Calu3 (cell line): ENCODE measurements at regions not wholly inside any gene's neighbourhood (a gene's known extent, or its start where the extent isn't known, plus 50 kb on each side); places are given as distances from the start of the nearest gene placed in this dataset.

Source experiments
- BruUV-seq: library from RNA; stranded (reverse); fragments of 400-500 nt; replicated peaks from 2 replicates; lab custom pipeline; 2021; lab: Mats Ljungman, UMichigan
- CTCF ChIA-PET: fragments of 300-600 bp; sonication (Branson Sonifier 250); formaldehyde crosslinking; loops from one replicate; lab custom pipeline; 2022; ENCODE audit warnings: antibody characterized with exemption; lab: Charles Lee
- DNase-seq: peaks from one replicate; pipeline ENCODE4 v3.0.0; 2022
- H3K27ac Mint-ChIP-seq: one replicate; pipeline ENCODE4 v1.8.0; 2022; ENCODE audit warnings: mixed read lengths; ENCODE audit not compliant: unreplicated experiment
- H3K27me3 Mint-ChIP-seq: one replicate; pipeline ENCODE4 v1.8.0; 2022; ENCODE audit warnings: mixed read lengths; ENCODE audit not compliant: unreplicated experiment
- H3K36me3 Mint-ChIP-seq: one replicate; pipeline ENCODE4 v1.8.0; 2022; ENCODE audit warnings: mild to moderate bottlenecking, moderate library complexity, mixed read lengths; ENCODE audit not compliant: insufficient read depth, unreplicated experiment
- H3K4me1 Mint-ChIP-seq: one replicate; pipeline ENCODE4 v1.8.0; 2022; ENCODE audit warnings: mild to moderate bottlenecking, low read depth, mixed read lengths; ENCODE audit not compliant: unreplicated experiment
- H3K4me3 Mint-ChIP-seq: one replicate; pipeline ENCODE4 v1.8.0; 2022; ENCODE audit warnings: mild to moderate bottlenecking, low read depth, moderate library complexity, mixed read lengths; ENCODE audit not compliant: unreplicated experiment
- H3K9me3 Mint-ChIP-seq: one replicate; pipeline ENCODE4 v1.8.0; 2022; ENCODE audit warnings: low read depth, mixed read lengths; ENCODE audit not compliant: unreplicated experiment
- CTCF ChIP-seq: fragments of 200-600 bp; IDR thresholded peaks from one replicate; pipeline ENCODE4 v1.8.0; 2022; ENCODE audit warnings: antibody characterized with exemption; ENCODE audit not compliant: unreplicated experiment
- intact Hi-C: fragments of 100-400 bp; cut with micrococcal nuclease; formaldehyde crosslinking; loops from one replicate; pipeline ENCODE4 v1.10.0; 2022; ENCODE audit not compliant: unreplicated experiment

- no peaks in the 10 kb centered on the region for H3K36me3 Mint-ChIP-seq
- TF ChIP-seq CTCF, result no peak
- peaks cover 10% of the 10 kb centered on the region for H3K4me1 Mint-ChIP-seq
- peaks cover 8% of the 10 kb centered on the region for H3K9me3 Mint-ChIP-seq
- no peak overlapping the region for H3K27ac Mint-ChIP-seq
- intact Hi-C loops, result no loop called here
- CTCF ChIA-PET, result interaction anchor here (1.1 kb wide), 1 partner anchor 9 kb away, joined by 3 read pairs; no protein-coding TSS in a partner anchor
- peaks cover 38% of the 10 kb centered on the region for H3K27me3 Mint-ChIP-seq
- H3K4me3 Mint-ChIP-seq, result no peak overlapping the region
- DNase-seq, result no peak
- no TSS peak for BruUV-seq
Observed at GRCh38 chr2:234669001-234669400, 172.1 kb upstream of the ARL4C start.

- no peak for TF ChIP-seq CTCF
- Mint-ChIP-seq H3K36me3 (no peaks in the 10 kb centered on the region), H3K9me3 (peaks cover 11% of the 10 kb centered on the region), H3K27me3 (peaks cover 59% of the 10 kb centered on the region), H3K4me3 (no peak overlapping the region), H3K27ac (no peak overlapping the region), H3K4me1 (peaks cover 10% of the 10 kb centered on the region)
- CTCF ChIA-PET, result no interaction called here
- intact Hi-C loops, result no loop called here
- no peak for DNase-seq
- BruUV-seq, result no TSS peak
Observed at GRCh38 chr2:234666911-234667310, 170.0 kb upstream of the ARL4C start.

GRCh38 chr2:234665304-234665703 lies 168.4 kb upstream of the ARL4C start:
- intact Hi-C loops, result no loop called here
- CTCF ChIA-PET, result no interaction called here
- DNase-seq, result no peak
- peaks cover 71% of the 10 kb centered on the region for H3K27me3 Mint-ChIP-seq
- TF ChIP-seq CTCF, result no peak
- peaks cover 8% of the 10 kb centered on the region for H3K4me1 Mint-ChIP-seq
- no TSS peak for BruUV-seq
- no peak overlapping the region for H3K27ac Mint-ChIP-seq
- no peaks in the 10 kb centered on the region for H3K36me3 Mint-ChIP-seq
- H3K9me3 Mint-ChIP-seq, result peaks cover 11% of the 10 kb centered on the region
- H3K4me3 Mint-ChIP-seq, result no peak overlapping the region

- no peak overlapping the region for H3K27ac Mint-ChIP-seq
- TF ChIP-seq CTCF, result no peak
- H3K27me3 Mint-ChIP-seq, result peaks cover 66% of the 10 kb centered on the region
- DNase-seq, result no peak
- H3K4me1 Mint-ChIP-seq, result no peaks in the 10 kb centered on the region
- CTCF ChIA-PET, result interaction anchor here (0.6 kb wide), 1 partner anchor 88 kb away, joined by 5 read pairs; no protein-coding TSS in a partner anchor
- no TSS peak for BruUV-seq
- no peak overlapping the region for H3K4me3 Mint-ChIP-seq
- H3K9me3 Mint-ChIP-seq, result peaks cover 11% of the 10 kb centered on the region
- intact Hi-C loops, result no loop called here
- H3K36me3 Mint-ChIP-seq, result no peaks in the 10 kb centered on the region
Observed at GRCh38 chr2:234661849-234662248, 165.0 kb upstream of the ARL4C start.
